Panc1 (cell line): ENCODE measurements at regions not wholly inside any gene's neighbourhood (a gene's known extent, or its start where the extent isn't known, plus 50 kb on each side); places are given as distances from the start of the nearest gene placed in this dataset.

Experiments used
- ATAC-seq: fragments of 200-7000 bp; cut with Tn5 transposase; 2 replicates; pipeline ENCODE4 v1.9.1; 2020; ENCODE audit warnings: mild to moderate bottlenecking, moderate library complexity
- BruUV-seq: library from RNA; stranded (reverse); fragments of 400-500 nt; replicated peaks from 2 replicates; lab custom pipeline; 2021; lab: Mats Ljungman, UMichigan
- CTCF ChIA-PET: fragments of 300-600 bp; sonication (Branson Sonifier 250); formaldehyde crosslinking; loops from one replicate; lab custom pipeline; 2022; ENCODE audit warnings: antibody characterized with exemption; lab: Charles Lee
- POLR2A ChIA-PET: fragments of 300-600 bp; sonication (Branson Sonifier 250); formaldehyde crosslinking; loops from one replicate; lab custom pipeline; 2022; ENCODE audit warnings: antibody characterized with exemption; lab: Charles Lee
- DNase-seq: peaks from one replicate; pipeline ENCODE4 v3.0.0-alpha.2; 2010; ENCODE audit warnings: low read depth, low spot score
- H3K27ac ChIP-seq: 2 replicates; pipeline ENCODE4 v1.5.1; 2011; ENCODE audit warnings: mild to moderate bottlenecking, low read length, inconsistent platforms
- H3K27me3 ChIP-seq: fragments of 200-500 bp; sonication (Bioruptor generic); 2 replicates; pipeline ENCODE4 v1.6.0; 2014; ENCODE audit warnings: low read length, inconsistent platforms; ENCODE audit not compliant: control insufficient read depth, insufficient read depth
- H3K36me3 ChIP-seq: fragments of 200-500 bp; sonication (Bioruptor generic); 2 replicates; pipeline ENCODE4 v1.5.1; 2014; ENCODE audit warnings: inconsistent platforms, mild to moderate bottlenecking, low read length, moderate library complexity; ENCODE audit not compliant: control insufficient read depth, insufficient read depth
- H3K4me1 ChIP-seq: 2 replicates; pipeline ENCODE4 v1.5.1; 2011; ENCODE audit warnings: inconsistent platforms, mild to moderate bottlenecking, low read length, moderate library complexity; ENCODE audit not compliant: control insufficient read depth, insufficient read depth
- H3K4me3 ChIP-seq, 2 experiments: 2 replicates each; pipeline ENCODE4 v1.5.1; 2011 to 2012; ENCODE audit warnings: low read depth in 2 of 2, low read length in 2 of 2, mild to moderate bottlenecking in 2 of 2, inconsistent platforms in 1 of 2, moderate library complexity in 1 of 2
- H3K9me3 ChIP-seq: fragments of 200-500 bp; sonication (Bioruptor generic); 2 replicates; pipeline ENCODE4 v1.5.1; 2014; ENCODE audit warnings: low read depth, mild to moderate bottlenecking, inconsistent platforms, low read length, moderate library complexity; ENCODE audit not compliant: control insufficient read depth, insufficient read depth
- POLR2AphosphoS5 ChIP-seq: IDR thresholded peaks from 2 replicates; pipeline ENCODE4 v1.6.1; 2012; ENCODE audit warnings: mild to moderate bottlenecking, low read depth, low read length, moderate library complexity
- SIN3A ChIP-seq: IDR thresholded peaks from 2 replicates; pipeline ENCODE4 v1.6.1; 2012; ENCODE audit warnings: low read depth, mild to moderate bottlenecking, low read length, moderate library complexity, borderline replicate concordance; ENCODE audit not compliant: insufficient read depth
- TCF7L2 ChIP-seq: IDR thresholded peaks from 2 replicates; pipeline ENCODE4 v1.6.1; 2011; ENCODE audit warnings: mild to moderate bottlenecking, low read depth, low read length, inconsistent platforms
- in situ Hi-C: cut with HindIII; loops from 2 replicates; pipeline ENCODE4 v1.10.0; 2016; ENCODE audit warnings: low sequenced_read_pairs, low pct_unique_long_range_greater_than_20kb
- intact Hi-C: fragments of 100-400 bp; cut with micrococcal nuclease; formaldehyde crosslinking; loops from one replicate; pipeline ENCODE4 v1.10.0; 2022; ENCODE audit not compliant: unreplicated experiment
- TF ChIP-seq, protein P1 (sequence below): fragments of 450-650 bp; IDR thresholded peaks from 2 replicates; pipeline ENCODE4 v1.5.1; 2017; ENCODE audit warnings: mild to moderate bottlenecking
- TF ChIP-seq, protein P2 (sequence below), 2 experiments: IDR thresholded peaks; 2 replicates each; pipeline ENCODE4 v1.6.1; 2011 to 2012; ENCODE audit warnings: low read depth in 2 of 2, control low read depth in 1 of 2, low read length in 1 of 2, mild to moderate bottlenecking in 1 of 2, moderate library complexity in 1 of 2; ENCODE audit not compliant: insufficient read depth in 1 of 2

DNA sequence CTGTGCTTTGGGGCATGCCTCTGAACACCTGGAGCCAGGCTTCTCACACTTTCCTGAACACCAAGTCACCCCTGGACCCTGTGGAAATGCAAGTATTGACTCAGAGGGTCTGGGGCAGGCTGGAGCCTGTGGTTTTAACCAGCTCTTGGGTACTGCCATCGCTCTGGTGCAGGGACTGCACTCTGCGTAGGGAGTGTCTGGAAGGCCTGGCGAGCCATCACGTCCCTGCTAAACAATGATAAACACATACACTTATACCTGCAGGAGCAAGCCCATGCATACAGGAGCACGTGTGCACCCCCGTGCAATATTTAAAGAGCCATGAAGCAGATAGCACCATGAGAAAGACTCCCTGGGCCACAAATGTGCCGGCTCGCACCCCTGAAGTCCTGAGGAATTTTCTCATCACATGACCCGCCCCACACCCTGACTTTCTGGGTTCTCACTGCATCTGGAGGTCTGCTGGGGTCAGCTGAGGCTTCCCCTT lies 267.7 kb downstream of the GADD45G start:
- no peaks in the 10 kb centered on the region for H3K9me3 ChIP-seq
- TF ChIP-seq, protein P1, sequence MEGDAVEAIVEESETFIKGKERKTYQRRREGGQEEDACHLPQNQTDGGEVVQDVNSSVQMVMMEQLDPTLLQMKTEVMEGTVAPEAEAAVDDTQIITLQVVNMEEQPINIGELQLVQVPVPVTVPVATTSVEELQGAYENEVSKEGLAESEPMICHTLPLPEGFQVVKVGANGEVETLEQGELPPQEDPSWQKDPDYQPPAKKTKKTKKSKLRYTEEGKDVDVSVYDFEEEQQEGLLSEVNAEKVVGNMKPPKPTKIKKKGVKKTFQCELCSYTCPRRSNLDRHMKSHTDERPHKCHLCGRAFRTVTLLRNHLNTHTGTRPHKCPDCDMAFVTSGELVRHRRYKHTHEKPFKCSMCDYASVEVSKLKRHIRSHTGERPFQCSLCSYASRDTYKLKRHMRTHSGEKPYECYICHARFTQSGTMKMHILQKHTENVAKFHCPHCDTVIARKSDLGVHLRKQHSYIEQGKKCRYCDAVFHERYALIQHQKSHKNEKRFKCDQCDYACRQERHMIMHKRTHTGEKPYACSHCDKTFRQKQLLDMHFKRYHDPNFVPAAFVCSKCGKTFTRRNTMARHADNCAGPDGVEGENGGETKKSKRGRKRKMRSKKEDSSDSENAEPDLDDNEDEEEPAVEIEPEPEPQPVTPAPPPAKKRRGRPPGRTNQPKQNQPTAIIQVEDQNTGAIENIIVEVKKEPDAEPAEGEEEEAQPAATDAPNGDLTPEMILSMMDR, result no peak
- TF ChIP-seq POLR2AphosphoS5 (no peak), TCF7L2 (no peak), SIN3A (no peak)
- TF ChIP-seq, protein P2, sequence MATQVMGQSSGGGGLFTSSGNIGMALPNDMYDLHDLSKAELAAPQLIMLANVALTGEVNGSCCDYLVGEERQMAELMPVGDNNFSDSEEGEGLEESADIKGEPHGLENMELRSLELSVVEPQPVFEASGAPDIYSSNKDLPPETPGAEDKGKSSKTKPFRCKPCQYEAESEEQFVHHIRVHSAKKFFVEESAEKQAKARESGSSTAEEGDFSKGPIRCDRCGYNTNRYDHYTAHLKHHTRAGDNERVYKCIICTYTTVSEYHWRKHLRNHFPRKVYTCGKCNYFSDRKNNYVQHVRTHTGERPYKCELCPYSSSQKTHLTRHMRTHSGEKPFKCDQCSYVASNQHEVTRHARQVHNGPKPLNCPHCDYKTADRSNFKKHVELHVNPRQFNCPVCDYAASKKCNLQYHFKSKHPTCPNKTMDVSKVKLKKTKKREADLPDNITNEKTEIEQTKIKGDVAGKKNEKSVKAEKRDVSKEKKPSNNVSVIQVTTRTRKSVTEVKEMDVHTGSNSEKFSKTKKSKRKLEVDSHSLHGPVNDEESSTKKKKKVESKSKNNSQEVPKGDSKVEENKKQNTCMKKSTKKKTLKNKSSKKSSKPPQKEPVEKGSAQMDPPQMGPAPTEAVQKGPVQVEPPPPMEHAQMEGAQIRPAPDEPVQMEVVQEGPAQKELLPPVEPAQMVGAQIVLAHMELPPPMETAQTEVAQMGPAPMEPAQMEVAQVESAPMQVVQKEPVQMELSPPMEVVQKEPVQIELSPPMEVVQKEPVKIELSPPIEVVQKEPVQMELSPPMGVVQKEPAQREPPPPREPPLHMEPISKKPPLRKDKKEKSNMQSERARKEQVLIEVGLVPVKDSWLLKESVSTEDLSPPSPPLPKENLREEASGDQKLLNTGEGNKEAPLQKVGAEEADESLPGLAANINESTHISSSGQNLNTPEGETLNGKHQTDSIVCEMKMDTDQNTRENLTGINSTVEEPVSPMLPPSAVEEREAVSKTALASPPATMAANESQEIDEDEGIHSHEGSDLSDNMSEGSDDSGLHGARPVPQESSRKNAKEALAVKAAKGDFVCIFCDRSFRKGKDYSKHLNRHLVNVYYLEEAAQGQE (IDR thresholded peaks at IDR 0.05; ENCODE audit: insufficient read depth in 1 of 2, low read depth in 2 of 2, low read length in 1 of 2), result no peak
- in situ Hi-C loops (no loop called here), intact Hi-C loops (no loop called here)
- ChIA-PET POLR2A (no interaction called here), CTCF (no interaction called here)
- H3K27me3 ChIP-seq, result no peaks in the 10 kb centered on the region
- no TSS peak for BruUV-seq
- no peaks in the 10 kb centered on the region for H3K4me1 ChIP-seq
- DNase-seq (no peak), ATAC-seq (no peak)
- no peak overlapping the region for H3K27ac ChIP-seq
- H3K36me3 ChIP-seq, result no peaks in the 10 kb centered on the region
- no peak overlapping the region for H3K4me3 ChIP-seq

DNA sequence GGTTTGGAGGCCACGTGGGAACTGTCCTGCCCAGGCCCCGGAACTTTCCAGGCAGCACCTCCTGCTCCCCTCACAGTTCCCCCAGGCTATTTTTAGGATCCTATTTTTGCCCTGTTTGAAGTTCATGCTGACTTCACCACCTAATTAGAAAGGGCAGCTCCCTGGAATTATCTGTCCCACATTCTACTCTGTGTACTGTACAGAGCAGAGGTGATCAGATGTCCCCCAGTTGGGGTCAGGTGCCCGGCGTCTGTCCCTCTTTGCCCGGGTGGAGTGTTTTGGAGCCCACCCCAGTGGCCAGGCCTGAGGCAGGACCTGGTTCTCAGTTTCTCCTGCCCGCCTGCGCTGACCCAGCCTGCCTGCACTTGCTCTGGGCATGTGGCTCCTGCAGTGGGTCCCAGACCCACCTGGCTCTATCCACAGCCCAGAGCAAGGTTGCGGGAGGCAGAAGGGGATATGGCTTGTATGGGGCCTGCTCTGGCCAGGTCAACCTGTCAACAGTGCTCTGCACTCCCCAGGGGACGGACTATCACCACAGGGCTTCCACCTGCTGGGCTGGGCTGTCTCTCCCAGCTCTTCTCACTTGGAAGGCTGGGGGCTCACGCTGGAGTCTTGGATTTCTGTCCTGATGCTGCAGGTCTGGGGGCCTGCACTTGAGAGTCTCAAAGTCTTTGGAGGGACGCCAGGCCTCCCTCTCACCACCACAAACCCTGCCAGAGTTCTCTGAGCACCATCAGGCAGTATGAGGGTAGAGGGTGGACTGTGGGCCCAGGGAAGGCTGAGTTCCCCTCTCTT lies 268.3 kb downstream of the GADD45G start:
- no TSS peak for BruUV-seq
- Histone ChIP-seq H3K9me3 (no peaks in the 10 kb centered on the region), H3K36me3 (no peaks in the 10 kb centered on the region), H3K27ac (no peak overlapping the region), H3K27me3 (no peaks in the 10 kb centered on the region), H3K4me1 (no peaks in the 10 kb centered on the region), H3K4me3 (no peak overlapping the region)
- TF ChIP-seq SIN3A, result no peak
- TF ChIP-seq POLR2AphosphoS5, result no peak
- TF ChIP-seq TCF7L2, result no peak
- TF ChIP-seq, protein P1, result no peak
- TF ChIP-seq, protein P2 (IDR thresholded peaks at IDR 0.05; ENCODE audit: insufficient read depth in 1 of 2, low read depth in 2 of 2, low read length in 1 of 2), result no peak
- DNase-seq, result no peak
- ATAC-seq, result no peak
- ChIA-PET POLR2A (no interaction called here), CTCF (no interaction called here)
- in situ Hi-C loops, result no loop called here
- intact Hi-C loops, result no loop called here
